ENCODE measurements at regions not wholly inside any gene's neighbourhood (a gene's known extent, or its start where the extent isn't known, plus 50 kb on each side); places are given as distances from the start of the nearest gene placed in this dataset.
"Not testable (repeated sequence)": the region's sequence is repeated elsewhere in the genome, so short reads cannot be mapped to it uniquely, and the experiment has no call there.

GRCh38 chr12:46475972-46476645, 103.5 kb upstream of the SLC38A2 start (continued):
- TF ChIP-seq PBX3 (IDR thresholded peaks at IDR 0.05) (no peak), YY1 (IDR thresholded peaks at IDR 0.05; ENCODE audit: low read depth) (no peak), TCF12 (IDR thresholded peaks at IDR 0.05) (no peak), NFIC (IDR thresholded peaks at IDR 0.05; ENCODE audit: borderline replicate concordance) (no peak), MAX (IDR thresholded peaks at IDR 0.05; ENCODE audit: low read depth) (no peak)

GRCh38 chr12:46474385-46474784, 101.8 kb upstream of the SLC38A2 start:
- H3K27me3 ChIP-seq (ENCODE audit: insufficient read depth); CTCF ChIA-PET; H3K9me3 ChIP-seq; H3K79me2 ChIP-seq (ENCODE audit: insufficient read depth); H3K4me3 ChIP-seq (ENCODE audit: low read depth in 2 of 2, low read length in 1 of 2); H4K20me1 ChIP-seq (ENCODE audit: insufficient read depth); H3K36me3 ChIP-seq (replicated peaks in 1 of 2; ENCODE audit: control insufficient read depth in 1 of 2, insufficient read depth in 2 of 2, low read length in 1 of 2); DNase-seq; H3K9me2 ChIP-seq: not testable (repeated sequence)
- H3K4me1 ChIP-seq (ENCODE audit: control insufficient read depth in 1 of 2, insufficient read depth in 2 of 2, low read depth in 1 of 2, low read length in 1 of 2) = peaks cover 17 to 41% of the 10 kb centered on the region in 2 experiments
- WGBS (ENCODE audit: low lambda C conversion rate) = 84% methylated on average over 9 of the region's 9 CpGs
- peak overlapping the region; percentile 61; the same call in 1 of the 2 replicates for H3K4me2 ChIP-seq
- POLR2A ChIA-PET = interaction anchor here (0.8 kb wide), 1 partner anchor 90 kb away, joined by 3 read pairs; no protein-coding TSS in a partner anchor
- H3K9ac ChIP-seq = peak overlapping the region; percentile 57; the same call in 1 of the 2 replicates
- peaks cover 38% of the 10 kb centered on the region for H3F3A ChIP-seq (replicated peaks; ENCODE audit: insufficient read depth)
- peak overlapping the region; percentile 67; the same call in 1 of the 2 replicates for H2AFZ ChIP-seq (ENCODE audit: low read depth)
- H3K27ac ChIP-seq (ENCODE audit: low read depth in 2 of 2, low read length in 1 of 2) = peak overlapping the region; percentile 93 to 95; a peak in 3 of 4 replicates

GRCh38 chr12:46473634-46474329, 101.2 kb upstream of the SLC38A2 start:
- WGBS (ENCODE audit: low lambda C conversion rate) = 5% methylated on average over 8 of the region's 8 CpGs
- Histone ChIP-seq H3K27ac (ENCODE audit: low read depth in 2 of 2, low read length in 1 of 2) (peak overlapping the region; percentile 93 to 95), H3K4me1 (ENCODE audit: control insufficient read depth in 1 of 2, insufficient read depth in 2 of 2, low read depth in 1 of 2, low read length in 1 of 2) (peaks cover 17 to 41% of the 10 kb centered on the region in 2 experiments), H3K27me3 (ENCODE audit: insufficient read depth) (no peaks in the 10 kb centered on the region), H4K20me1 (ENCODE audit: insufficient read depth) (no peaks in the 10 kb centered on the region), H3F3A (replicated peaks; ENCODE audit: insufficient read depth) (peaks cover 38% of the 10 kb centered on the region), H3K79me2 (ENCODE audit: insufficient read depth) (no peaks in the 10 kb centered on the region; the same call in 1 of the 2 replicates), H3K4me3 (ENCODE audit: low read depth in 2 of 2, low read length in 1 of 2) (peak overlapping the region; percentile 15 to 27; a peak in 3 of 4 replicates), H3K9me2 (no peaks in the 10 kb centered on the region), H3K36me3 (replicated peaks in 1 of 2; ENCODE audit: control insufficient read depth in 1 of 2, insufficient read depth in 2 of 2, low read length in 1 of 2) (no peaks in the 10 kb centered on the region), H3K9me3 (no peaks in the 10 kb centered on the region), H3K4me2 (peak overlapping the region; percentile 61; the same call in 1 of the 2 replicates), H3K9ac (peak overlapping the region; percentile 57; the same call in 1 of the 2 replicates), H2AFZ (ENCODE audit: low read depth) (peak overlapping the region; percentile 67; the same call in 1 of the 2 replicates)
- CTCF ChIA-PET = interaction anchor here (1.0 kb wide), 1 partner anchor 82 kb away, joined by 3 read pairs; no protein-coding TSS in a partner anchor
- DNase-seq = peak; percentile 15
- POLR2A ChIA-PET = interaction anchor here (0.8 kb wide), 1 partner anchor 90 kb away, joined by 3 read pairs; no protein-coding TSS in a partner anchor
- TF ChIP-seq RCOR1 (IDR thresholded peaks at IDR 0.05; ENCODE audit: low read length) (no peak), ZBTB33 (IDR thresholded peaks at IDR 0.05; ENCODE audit: borderline replicate concordance, low read depth) (peak; percentile 56; the same call in 1 of the 2 replicates), REST (IDR thresholded peaks at IDR 0.05; ENCODE audit: low read depth, low read length) (peak; percentile 71), MXI1 (IDR thresholded peaks at IDR 0.05; ENCODE audit: low read depth, low read length) (no peak), EZH2phosphoT487 (IDR thresholded peaks at IDR 0.05; ENCODE audit: borderline replicate concordance, low read depth) (no peak), MAX (IDR thresholded peaks at IDR 0.05; ENCODE audit: low read depth) (peak; percentile 80; the same call in 1 of the 2 replicates), JUND (IDR thresholded peaks at IDR 0.05) (peak; percentile 90), CTCF (IDR thresholded peaks at IDR 0.05) (no peak), GABPA (IDR thresholded peaks at IDR 0.05; ENCODE audit: low read depth) (no peak)
